Spleen (tissue), 11 donors: ENCODE measurements at regions not wholly inside any gene's neighbourhood (a gene's known extent, or its start where the extent isn't known, plus 50 kb on each side); places are given as distances from the start of the nearest gene placed in this dataset.

Source experiments
- DNase-seq: peaks from one replicate; pipeline ENCODE4 v3.0.0-alpha.2; 2020
- H3K27ac ChIP-seq, 8 donors: fragments of 200-600 bp; sonication (generic) in 7 of 8; 1 replicate in 4 of 8; 2 replicates in 4 of 8; pipeline versions ENCODE4 v1.5.0 to v1.8.0; 2016 to 2021; ENCODE audit warnings: inconsistent platforms in 4 of 8, mild to moderate bottlenecking in 4 of 8, moderate library complexity in 1 of 8
- H3K27me3 ChIP-seq, 7 donors: fragments of 200-600 bp; sonication (generic) in 6 of 7; replicated peaks in 1 of 7; 1 replicate in 4 of 7; 2 replicates in 3 of 7; pipeline versions ENCODE4 v1.5.0 to v1.8.0; 2016 to 2021; ENCODE audit warnings: inconsistent platforms in 3 of 7, mild to moderate bottlenecking in 1 of 7
- H3K36me3 ChIP-seq, 6 donors: fragments of 200-600 bp; sonication (generic) in 5 of 6; 1 replicate in 4 of 6; 2 replicates in 2 of 6; pipeline versions ENCODE4 v1.5.0 to v1.8.0; 2016 to 2021; ENCODE audit warnings: inconsistent platforms in 2 of 6
- H3K4me1 ChIP-seq, 6 donors: fragments of 200-600 bp; sonication (generic) in 5 of 6; 1 replicate in 3 of 6; 2 replicates in 3 of 6; pipeline versions ENCODE4 v1.5.0 to v1.8.0; 2016 to 2021; ENCODE audit warnings: inconsistent platforms in 3 of 6
- H3K4me3 ChIP-seq, 8 donors: fragments of 200-600 bp; sonication (generic) in 7 of 8; 1 replicate in 4 of 8; 2 replicates in 4 of 8; pipeline versions ENCODE4 v1.5.0 to v1.8.0; 2016 to 2021; ENCODE audit warnings: inconsistent platforms in 4 of 8, mild to moderate bottlenecking in 4 of 8, moderate library complexity in 2 of 8
- H3K9me3 ChIP-seq, 8 donors: fragments of 200-600 bp; sonication (generic) in 7 of 8; 1 replicate in 4 of 8; 2 replicates in 4 of 8; pipeline versions ENCODE4 v1.5.0 to v1.8.0; 2016 to 2021; ENCODE audit warnings: inconsistent platforms in 4 of 8
- POLR2A ChIP-seq, 3 donors: fragments of 450-650 bp; IDR thresholded peaks; one replicate each; pipeline ENCODE4 v1.5.1; 2017; ENCODE audit warnings: antibody characterized with exemption in 3 of 3, mild to moderate bottlenecking in 1 of 3
- POLR2AphosphoS5 ChIP-seq, 3 donors: sonication (generic); formaldehyde crosslinking; IDR thresholded peaks; one replicate each; pipeline ENCODE4 v1.5.1; 2017; ENCODE audit warnings: antibody characterized with exemption in 3 of 3
- WGBS, 5 donors: extraction: QIAGEN DNeasy Blood & Tissue Kit in 3 of 5; methylation state at CpG; one replicate each; pipeline versions ENCODE4 v1.1.5 to v1.1.7; 2013 to 2018; 5-methylcytosine and 5-hydroxymethylcytosine counted together
- intact Hi-C: fragments of 100-400 bp; cut with DNase I; formaldehyde crosslinking; loops from one replicate; pipeline ENCODE4 v1.15.0; 2023; ENCODE audit warnings: low total_unique reads
- TF ChIP-seq, protein P1 (sequence below), 11 experiments: fragments of 200-600 bp in 7 of 11; fragments of 450-650 bp in 4 of 11; sonication (generic) in 4 of 11; IDR thresholded peaks in 8 of 11; conservative IDR thresholded peaks in 3 of 11; 1 replicate in 7 of 11; 2 replicates in 4 of 11; pipeline versions ENCODE4 v1.4.0 to v1.8.0; 2016 to 2021; ENCODE audit warnings: antibody characterized with exemption in 11 of 11, inconsistent platforms in 4 of 11, mild to moderate bottlenecking in 1 of 11
- donor health status: healthy with polysubstance abuse.
- donor health status: DM: no; HTN: no; CAD: no; lungs with moderate emphysema.
- donor health status: DM: no; HTN: no; CAD: no.
- donor health status: Bipolar disorder and iron deficiency.
- donor health status: healthy.
- donor health status: DM: no; HTN: no; CAD: no.
- donor health status: DM: yes; HTN: yes; CAD: no.

- Histone ChIP-seq H3K27ac (no peak overlapping the region), H3K27me3 (peaks cover 0 to 3% (median 0%) of the 10 kb centered on the region in 7 donors), H3K4me3 (no peak overlapping the region), H3K4me1 (no peaks in the 10 kb centered on the region), H3K9me3 (peaks cover 0 to 28% (median 9%) of the 10 kb centered on the region in 8 donors), H3K36me3 (no peaks in the 10 kb centered on the region)
- DNase-seq = no peak
- TF ChIP-seq POLR2AphosphoS5 (IDR thresholded peaks at IDR 0.05) (no peak), POLR2A (IDR thresholded peaks at IDR 0.05) (no peak)
- TF ChIP-seq, protein P1, sequence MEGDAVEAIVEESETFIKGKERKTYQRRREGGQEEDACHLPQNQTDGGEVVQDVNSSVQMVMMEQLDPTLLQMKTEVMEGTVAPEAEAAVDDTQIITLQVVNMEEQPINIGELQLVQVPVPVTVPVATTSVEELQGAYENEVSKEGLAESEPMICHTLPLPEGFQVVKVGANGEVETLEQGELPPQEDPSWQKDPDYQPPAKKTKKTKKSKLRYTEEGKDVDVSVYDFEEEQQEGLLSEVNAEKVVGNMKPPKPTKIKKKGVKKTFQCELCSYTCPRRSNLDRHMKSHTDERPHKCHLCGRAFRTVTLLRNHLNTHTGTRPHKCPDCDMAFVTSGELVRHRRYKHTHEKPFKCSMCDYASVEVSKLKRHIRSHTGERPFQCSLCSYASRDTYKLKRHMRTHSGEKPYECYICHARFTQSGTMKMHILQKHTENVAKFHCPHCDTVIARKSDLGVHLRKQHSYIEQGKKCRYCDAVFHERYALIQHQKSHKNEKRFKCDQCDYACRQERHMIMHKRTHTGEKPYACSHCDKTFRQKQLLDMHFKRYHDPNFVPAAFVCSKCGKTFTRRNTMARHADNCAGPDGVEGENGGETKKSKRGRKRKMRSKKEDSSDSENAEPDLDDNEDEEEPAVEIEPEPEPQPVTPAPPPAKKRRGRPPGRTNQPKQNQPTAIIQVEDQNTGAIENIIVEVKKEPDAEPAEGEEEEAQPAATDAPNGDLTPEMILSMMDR (IDR thresholded peaks at IDR 0.05 in 8 of 11, conservative IDR thresholded peaks at IDR 0.05 in 3 of 11) = no peak
- 77 to 89% (median 82%) methylated on average over 6 of the region's 6 CpGs for WGBS, 5 donors
- intact Hi-C loops = no loop called here
Observed at GRCh38 chr16:9508328-9508936, 417.0 kb downstream of the HAPSTR1 start.

DNA sequence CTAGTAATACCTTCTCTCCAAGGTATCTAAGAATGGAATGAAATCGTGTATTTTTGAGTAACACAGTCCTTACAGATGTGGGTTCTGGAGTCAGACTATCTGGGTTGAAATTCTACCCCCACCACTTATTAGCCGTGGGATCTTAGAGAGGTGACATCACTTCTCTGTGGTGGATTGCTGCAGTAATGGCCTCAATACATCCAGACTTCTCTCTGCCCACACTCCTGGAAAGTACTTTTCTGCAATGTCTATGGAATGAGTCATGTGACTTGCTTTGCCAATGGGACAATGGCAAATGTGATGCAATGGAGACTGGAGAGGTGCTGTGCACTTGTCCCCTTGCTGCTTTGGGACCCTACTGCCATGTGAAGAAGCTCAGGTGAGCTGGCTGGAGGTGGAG lies 418.2 kb downstream of the HAPSTR1 start:
- no peaks in the 10 kb centered on the region for H3K36me3 ChIP-seq
- no peaks in the 10 kb centered on the region for H3K4me1 ChIP-seq
- H3K4me3 ChIP-seq = no peak overlapping the region
- 14 to 39% (median 23%) methylated on average over 2 of the region's 2 CpGs for WGBS, 5 donors
- no peak for DNase-seq
- no peak overlapping the region for H3K27ac ChIP-seq
- TF ChIP-seq POLR2A (IDR thresholded peaks at IDR 0.05) (no peak), POLR2AphosphoS5 (IDR thresholded peaks at IDR 0.05) (no peak)
- TF ChIP-seq, protein P1 (IDR thresholded peaks at IDR 0.05 in 8 of 11, conservative IDR thresholded peaks at IDR 0.05 in 3 of 11) = no peak
- H3K9me3 ChIP-seq = peaks cover 0 to 32% (median 11%) of the 10 kb centered on the region in 8 donors
- intact Hi-C loops = no loop called here
- peaks cover 0 to 3% (median 0%) of the 10 kb centered on the region in 7 donors for H3K27me3 ChIP-seq

DNA sequence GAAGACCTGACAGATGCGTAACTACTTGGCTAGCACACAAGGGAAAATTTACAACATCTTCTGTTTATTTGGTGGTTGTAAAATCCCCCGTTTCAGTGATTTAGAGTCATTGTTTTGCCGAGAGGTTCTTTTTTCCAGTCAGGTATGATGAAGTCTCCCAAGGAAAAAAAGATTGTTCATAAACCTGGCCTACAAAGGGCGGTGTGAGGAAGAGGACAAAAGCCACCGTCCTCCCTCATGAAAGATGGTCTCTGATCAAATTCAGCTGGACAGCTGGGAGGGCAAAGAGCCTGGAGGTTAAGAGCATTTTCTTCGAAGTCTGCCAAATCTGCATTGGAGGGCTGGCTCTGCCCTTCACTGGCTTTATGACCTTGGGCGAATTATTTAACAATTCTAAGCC lies 419.9 kb downstream of the HAPSTR1 start:
- WGBS, 5 donors = 69 to 81% (median 76%) methylated on average over 7 of the region's 7 CpGs
- Histone ChIP-seq H3K36me3 (no peaks in the 10 kb centered on the region), H3K4me1 (no peaks in the 10 kb centered on the region), H3K4me3 (no peak overlapping the region), H3K27me3 (peaks cover 0 to 3% (median 0%) of the 10 kb centered on the region in 7 donors), H3K9me3 (peaks cover 0 to 32% (median 11%) of the 10 kb centered on the region in 8 donors), H3K27ac (no peak overlapping the region)
- DNase-seq = no peak
- TF ChIP-seq POLR2AphosphoS5 (IDR thresholded peaks at IDR 0.05) = no peak
- no peak for TF ChIP-seq POLR2A (IDR thresholded peaks at IDR 0.05)
- TF ChIP-seq, protein P1 (IDR thresholded peaks at IDR 0.05 in 8 of 11, conservative IDR thresholded peaks at IDR 0.05 in 3 of 11) = no peak
- intact Hi-C loops = no loop called here

- Histone ChIP-seq H3K27me3 (no peaks in the 10 kb centered on the region), H3K4me1 (no peaks in the 10 kb centered on the region), H3K4me3 (no peak overlapping the region), H3K36me3 (no peaks in the 10 kb centered on the region), H3K9me3 (peaks cover 0 to 22% (median 11%) of the 10 kb centered on the region in 8 donors), H3K27ac (no peak overlapping the region)
- 64 to 74% (median 68%) methylated on average over 3 of the region's 3 CpGs for WGBS, 5 donors
- TF ChIP-seq POLR2A (IDR thresholded peaks at IDR 0.05) (no peak), POLR2AphosphoS5 (IDR thresholded peaks at IDR 0.05) (no peak)
- TF ChIP-seq, protein P1 (IDR thresholded peaks at IDR 0.05 in 8 of 11, conservative IDR thresholded peaks at IDR 0.05 in 3 of 11) = no peak
- intact Hi-C loops = no loop called here
- no peak for DNase-seq
Observed at GRCh38 chr16:9516444-9516843, 425.0 kb downstream of the HAPSTR1 start.
